ENCODE measurements at regions not wholly inside any gene's neighbourhood (a gene's known extent, or its start where the extent isn't known, plus 50 kb on each side); places are given as distances from the start of the nearest gene placed in this dataset.

GRCh38 chr2:63678551-63678950 lies 89.8 kb downstream of the MDH1 start:
- TF ChIP-seq CTCF (IDR thresholded peaks at IDR 0.05) (no peak), EZH2 (IDR thresholded peaks at IDR 0.05; ENCODE audit: borderline replicate concordance, insufficient read depth, low read depth, low read length, poor library complexity, severe bottlenecking) (no peak)

Data from B cell (primary cell).